HEK293T (cell line): ENCODE measurements at regions not wholly inside any gene's neighbourhood (a gene's known extent, or its start where the extent isn't known, plus 50 kb on each side); places are given as distances from the start of the nearest gene placed in this dataset.

Source experiments
- FOXK2 ChIP-seq: fragments of 450-650 bp; IDR thresholded peaks from 2 replicates; pipeline ENCODE4 v1.6.1; 2016; ENCODE audit warnings: mild to moderate bottlenecking
- SP1 ChIP-seq: fragments of 450-650 bp; IDR thresholded peaks from 2 replicates; pipeline ENCODE4 v1.6.1; 2017

DNA sequence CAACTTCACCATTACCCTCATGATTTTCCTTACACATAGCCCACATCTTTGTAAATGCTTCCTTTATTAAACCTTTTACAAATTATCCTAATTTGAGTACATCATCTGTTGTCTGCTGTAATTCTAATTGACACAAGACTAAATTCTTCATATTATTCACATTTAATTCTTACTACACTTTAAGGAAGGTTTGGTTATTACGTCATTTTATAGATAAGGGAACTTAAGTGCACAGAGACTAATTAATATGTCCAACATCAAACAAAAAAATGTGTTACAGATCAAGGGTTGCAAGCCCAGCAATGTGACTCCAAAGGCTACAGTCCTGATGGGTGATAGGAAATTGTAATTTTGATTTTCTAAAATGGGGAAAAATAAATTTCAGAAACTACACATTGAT, 289.1 kb upstream of the ZNF385D start:
- TF ChIP-seq FOXK2 (no peak), SP1 (no peak)
